Stimulated activated CD4-positive, alpha-beta T cell treated with anti-CD3 and anti-CD28 coated beads, Interleukin-15, amount 100 ng/mL, for 24 hours (primary cell): ENCODE measurements at regions not wholly inside any gene's neighbourhood (a gene's known extent, or its start where the extent isn't known, plus 50 kb on each side); places are given as distances from the start of the nearest gene placed in this dataset.
"Not testable (repeated sequence)": the region's sequence is repeated elsewhere in the genome, so short reads cannot be mapped to it uniquely, and the experiment has no call there.

Experiments
- DNase-seq: peaks from one replicate; pipeline ENCODE4 v3.0.0-alpha.2; 2020

DNA sequence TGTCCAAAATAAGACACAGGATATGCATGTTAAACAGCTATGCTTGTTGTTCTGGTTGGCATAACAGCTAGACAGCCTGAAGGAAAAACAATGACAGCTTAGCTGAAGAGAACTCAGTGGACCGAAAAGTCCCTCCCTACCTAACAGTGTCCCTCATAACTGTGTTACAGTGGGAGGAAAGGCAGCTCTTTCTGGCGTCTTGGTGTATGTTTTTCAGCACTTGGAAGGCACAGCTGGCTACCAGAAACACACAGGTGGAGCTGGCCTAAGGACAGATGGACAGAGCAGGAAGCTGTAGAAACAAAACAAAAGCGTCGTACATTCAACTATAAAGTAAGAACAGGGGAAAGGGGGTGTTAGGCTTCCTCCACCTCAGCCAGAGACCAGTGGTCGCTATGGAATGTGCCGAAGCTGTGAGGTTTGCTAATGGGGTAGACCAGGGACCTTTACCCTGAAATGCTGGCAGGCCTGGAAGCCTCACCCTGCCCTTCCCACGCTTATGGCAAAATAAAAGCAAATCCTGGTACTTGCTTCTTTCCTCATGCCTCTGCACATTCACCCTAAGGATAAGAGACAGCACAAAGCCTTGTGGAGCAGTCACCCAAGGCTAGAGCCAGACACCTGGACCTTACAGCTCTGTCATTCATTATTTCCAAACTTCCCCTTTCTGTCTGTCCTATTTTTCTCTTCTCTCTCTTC lies 103.5 kb upstream of the TRIB2 start:
- no peak for DNase-seq

DNA sequence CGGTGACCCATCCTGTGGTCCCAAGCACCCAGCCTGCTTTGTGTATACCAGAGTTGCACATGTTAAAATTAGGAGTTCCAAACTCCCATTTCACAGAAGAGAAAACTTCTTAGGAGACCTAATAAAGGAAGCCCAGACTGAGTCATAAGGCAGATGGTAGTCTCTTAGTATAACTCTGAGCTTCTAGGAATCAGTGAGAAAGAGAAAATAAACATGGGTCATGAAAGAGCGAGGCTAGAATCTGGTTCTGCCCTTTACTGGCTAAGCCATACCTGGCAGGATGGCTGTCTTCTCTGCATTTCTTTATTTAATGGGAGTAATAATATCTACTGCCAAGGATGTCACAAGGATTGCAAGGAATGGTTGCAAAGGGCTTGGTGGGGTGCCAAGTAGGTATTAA lies 101.2 kb upstream of the TRIB2 start:
- DNase-seq: no peak

DNA sequence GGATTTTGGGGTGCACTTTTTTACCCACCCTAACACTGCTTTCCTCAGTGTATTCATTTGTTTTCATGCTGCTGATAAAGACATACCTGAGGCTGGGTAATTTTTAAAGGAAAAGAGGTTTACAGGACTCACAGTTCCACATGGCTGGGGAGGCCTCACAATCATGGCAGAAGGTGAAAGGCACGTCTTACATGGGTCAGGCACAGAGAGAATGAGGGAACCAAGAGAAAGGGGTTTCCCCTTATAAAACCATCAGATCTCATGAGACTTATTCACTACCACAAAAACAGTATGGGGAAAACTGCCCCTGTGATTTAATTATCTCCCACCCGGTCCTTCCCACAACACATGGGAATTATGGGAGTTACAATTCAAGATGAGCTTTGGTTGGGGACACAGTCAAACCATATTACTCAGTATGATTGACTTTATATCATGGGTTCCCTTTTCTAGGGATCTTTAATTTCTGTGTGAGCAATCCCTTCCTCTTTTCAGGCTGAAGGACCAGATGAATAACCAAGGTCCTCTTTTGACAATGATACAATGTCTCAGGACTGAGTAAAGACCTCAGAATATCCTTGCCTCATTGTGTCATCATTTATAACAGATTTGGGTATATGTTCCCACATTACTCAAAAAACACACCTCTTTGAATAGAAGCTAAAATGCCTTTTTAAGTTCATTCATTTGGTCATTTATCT lies 100.1 kb upstream of the TRIB2 start:
- no peak for DNase-seq

DNA sequence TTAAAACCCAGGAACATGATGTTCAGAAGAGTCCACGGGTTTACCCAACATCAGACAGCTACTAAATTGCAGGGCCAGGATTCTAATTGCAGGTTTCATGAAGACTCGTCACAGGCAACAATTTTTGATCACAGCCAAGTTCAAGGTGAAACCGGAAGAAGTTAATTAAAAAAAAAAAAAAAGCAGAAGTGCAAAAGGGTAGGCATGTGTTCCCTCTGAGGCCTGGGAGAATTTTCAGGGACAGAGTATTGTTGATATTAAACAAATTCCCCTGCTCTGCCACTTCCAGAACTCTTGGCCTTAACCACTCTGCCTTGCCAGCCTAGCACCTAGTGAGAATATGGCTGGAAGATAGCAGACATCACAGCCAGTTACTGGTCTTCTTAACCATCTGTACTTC lies 99.4 kb upstream of the TRIB2 start:
- DNase-seq: no peak

DNA sequence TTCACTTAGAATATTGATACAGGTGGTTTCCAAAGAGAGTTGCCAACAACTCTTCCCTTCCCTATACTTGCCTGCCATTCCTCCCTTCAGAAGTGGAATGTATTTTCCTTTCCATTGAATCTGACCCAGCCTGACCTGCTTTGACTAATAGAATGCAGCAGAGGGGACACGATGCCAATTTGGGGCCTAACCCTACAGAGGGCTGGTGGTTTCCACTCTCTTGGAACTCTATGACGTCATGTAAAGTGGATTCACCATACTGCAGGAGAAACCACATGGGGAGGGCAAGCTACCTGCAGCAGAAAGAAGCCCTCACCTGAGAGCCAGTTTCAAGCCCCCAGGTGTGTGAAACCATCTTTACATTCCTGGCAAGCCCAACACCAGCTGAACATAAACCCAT lies 98.9 kb upstream of the TRIB2 start:
- no peak for DNase-seq

DNA sequence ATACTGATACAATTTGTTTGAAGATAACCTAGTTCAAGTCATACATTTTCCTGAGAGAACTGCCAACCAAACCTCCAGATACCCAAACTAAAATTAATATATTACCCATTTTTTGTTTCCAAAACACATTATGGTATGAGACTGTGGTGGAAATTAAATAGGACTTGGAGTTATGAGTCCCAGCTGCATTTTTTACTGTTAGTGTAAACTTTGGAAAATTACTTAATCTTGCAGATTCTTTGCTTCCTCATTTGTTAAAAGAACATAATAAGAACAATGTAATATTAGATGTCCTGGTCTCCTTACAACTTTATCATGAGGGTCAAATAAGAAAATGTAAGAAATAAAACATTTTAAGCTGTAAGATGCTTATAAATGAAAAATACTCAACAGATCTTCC lies 98.2 kb upstream of the TRIB2 start:
- no peak for DNase-seq

DNA sequence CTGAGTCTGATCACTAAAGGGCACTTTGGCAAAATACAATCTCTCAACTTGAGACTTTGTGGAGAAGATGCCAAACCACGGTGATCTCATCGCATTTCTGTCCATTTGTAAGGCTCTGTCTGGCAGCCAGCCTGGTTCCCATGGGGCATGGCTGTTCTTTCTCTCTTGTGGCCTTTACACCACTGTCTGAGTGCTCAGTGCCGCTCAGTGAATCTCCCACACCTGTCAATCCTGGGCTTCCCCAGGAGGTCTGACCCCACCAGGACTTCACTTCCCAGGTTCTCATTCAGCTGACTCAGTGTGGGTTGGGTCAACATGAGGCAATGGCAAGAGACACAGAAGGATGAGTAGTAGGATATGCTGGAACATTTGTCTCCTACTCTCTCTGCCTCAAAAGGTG lies 96.8 kb upstream of the TRIB2 start:
- DNase-seq: peak; percentile 27

DNA sequence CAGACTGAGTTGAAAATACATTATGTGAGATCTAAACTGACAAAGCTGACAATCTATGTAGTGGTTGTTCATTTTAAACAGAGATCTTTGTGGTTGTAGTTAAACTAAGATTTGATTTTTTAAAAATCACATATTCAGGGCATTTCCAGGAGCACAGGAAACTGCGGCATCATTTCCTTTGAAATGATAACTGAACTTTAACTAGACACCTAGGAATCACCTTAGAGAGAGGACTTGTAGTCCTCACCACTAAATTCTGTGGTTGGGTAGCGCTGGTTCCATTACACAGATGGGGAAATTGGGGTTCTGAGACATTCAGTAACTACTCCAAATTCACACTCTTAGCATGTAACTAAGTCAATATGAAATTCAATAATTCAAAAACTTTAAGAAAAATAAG lies 96.0 kb upstream of the TRIB2 start:
- no peak for DNase-seq

DNA sequence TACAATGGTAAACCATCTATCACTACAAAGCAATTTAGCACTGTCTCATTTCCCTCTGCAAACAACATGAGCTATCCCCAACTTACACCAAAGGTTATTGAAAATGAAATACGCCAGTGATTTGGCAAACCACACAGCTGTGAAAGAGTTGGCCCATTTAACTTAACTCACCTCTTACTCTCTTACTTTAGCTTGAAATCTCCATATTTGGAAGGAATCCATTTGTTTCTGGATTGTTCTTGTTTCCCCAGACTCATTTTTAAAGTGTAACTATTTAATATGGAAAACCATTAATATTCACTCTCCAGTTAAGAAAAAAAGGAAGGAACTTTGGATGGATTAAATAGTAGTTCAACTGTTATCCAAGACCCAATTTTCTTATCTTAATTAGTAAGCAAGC lies 93.7 kb upstream of the TRIB2 start:
- no peak for DNase-seq

DNA sequence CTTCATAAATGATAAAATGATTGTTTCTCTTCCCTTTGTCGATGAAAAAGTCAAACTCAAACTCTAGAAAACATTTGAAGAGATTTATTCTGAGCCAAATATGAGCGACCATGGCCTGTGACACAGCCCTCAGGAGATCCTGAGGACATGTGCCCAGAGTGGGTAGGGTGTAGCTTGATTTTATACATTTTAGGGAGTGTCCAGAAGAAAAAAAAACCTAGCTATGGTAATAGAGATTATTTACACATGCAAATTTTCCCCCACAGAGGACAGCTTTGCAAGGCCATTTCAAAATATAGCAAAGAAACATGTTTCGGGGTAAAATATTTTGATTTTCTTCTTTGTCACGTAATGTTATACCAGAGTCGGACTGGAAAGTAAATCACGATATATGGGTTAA lies 92.4 kb upstream of the TRIB2 start:
- DNase-seq: no peak

DNA sequence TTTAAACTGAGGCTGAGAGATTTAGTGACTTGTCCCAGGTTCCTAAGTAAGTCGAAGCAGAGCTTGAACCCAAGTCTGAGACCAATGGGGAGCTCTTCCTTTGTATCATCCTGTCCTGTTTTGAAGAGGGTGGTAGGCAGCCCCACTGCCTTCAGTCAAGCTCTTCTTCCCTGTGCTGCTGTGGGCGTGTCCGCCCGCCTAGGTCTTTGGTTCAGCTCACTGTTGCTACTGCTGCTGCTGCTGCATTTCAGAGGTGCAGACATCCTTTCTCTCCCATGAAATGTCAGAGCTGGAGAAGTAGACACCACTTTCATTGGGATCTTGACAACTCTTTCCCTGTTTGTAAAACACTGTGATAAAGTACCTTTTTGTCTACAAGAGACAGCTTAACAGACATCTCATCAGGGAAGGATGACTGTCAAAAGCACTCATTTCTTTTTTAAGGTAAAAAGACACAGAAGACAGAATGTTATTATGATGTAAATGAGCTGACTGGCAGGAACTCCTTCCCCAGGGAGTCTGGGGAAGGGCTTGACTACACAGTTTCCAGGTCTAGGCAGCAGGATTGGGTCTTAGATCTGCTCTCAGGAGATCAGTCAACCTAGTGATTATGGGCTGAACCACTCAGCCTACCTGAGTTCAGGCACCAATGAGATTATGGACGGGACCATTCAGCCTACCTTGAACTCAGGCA lies 91.7 kb upstream of the TRIB2 start:
- no peak for DNase-seq

DNA sequence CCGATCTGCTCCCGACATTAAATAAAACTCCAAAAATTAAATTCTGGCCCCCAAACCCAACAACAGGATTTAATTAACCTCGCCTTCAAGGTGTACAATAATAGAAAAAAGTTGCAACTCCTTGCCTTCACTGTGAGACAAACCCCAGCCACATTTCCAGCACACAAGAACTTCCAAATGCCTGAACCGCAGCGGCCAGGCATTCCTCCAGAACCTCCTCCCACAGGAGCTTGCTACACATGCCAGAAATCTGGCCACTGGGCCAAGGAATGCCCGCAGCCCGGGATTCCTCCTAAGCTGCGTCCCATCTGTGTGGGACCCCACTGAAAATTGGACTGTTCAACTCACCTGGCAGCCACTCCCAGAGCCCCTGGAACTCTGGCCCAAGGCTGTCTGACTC lies 88.2 kb upstream of the TRIB2 start:
- not testable (repeated sequence) for DNase-seq

DNA sequence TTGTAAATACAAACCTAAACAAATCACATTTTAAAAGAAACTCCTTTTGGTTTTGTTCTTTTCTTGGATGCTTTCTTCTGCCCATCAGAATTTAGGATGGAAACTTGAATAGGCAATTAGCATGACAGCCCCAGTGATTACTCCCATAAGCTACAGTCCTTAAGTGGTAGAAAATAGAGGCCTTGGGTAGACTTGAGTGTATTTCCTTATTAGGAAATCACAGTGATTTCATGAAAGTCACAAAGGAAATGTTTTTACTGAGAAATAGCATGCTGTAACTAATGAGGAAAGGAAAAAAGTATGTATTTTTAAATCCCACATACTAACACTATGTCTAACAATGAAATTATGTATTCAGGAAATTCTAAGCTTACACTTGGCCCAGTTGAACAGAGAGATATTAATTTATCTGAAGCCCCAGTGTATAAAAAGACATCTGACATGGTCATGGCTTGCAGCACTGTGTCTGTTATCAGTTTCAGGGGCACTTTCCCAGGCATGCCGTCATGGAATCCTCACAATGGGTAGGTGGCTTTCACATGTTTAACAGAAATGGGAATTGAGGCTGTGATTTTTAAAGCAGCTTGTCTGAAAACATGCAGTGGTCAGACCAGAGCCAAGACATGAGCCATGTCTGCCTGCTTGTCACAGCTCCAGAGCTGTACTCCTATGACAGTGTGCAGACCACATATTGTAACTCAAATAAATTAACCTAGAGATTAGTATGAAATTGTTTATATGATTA lies 79.7 kb upstream of the TRIB2 start:
- DNase-seq: peak; percentile 5

DNA sequence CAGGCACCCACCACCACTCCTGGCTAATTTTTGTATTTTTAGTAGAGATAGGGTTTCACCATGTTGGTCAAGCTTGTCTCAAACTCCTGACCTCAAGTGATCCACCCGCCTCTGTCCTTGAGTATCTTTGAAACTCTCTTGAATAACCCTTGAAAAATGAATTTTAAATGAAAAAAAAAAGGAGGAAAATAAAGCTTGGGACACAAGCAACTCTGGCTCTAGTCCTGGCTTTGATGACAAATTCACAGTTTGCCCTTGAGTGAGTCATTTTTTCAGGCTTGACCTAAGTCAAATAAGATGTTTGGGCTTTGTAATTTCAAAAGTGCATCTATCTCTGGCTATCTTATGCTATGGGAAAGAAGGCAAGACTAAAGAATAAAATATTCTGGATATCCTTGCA lies 79.0 kb upstream of the TRIB2 start:
- no peak for DNase-seq

DNA sequence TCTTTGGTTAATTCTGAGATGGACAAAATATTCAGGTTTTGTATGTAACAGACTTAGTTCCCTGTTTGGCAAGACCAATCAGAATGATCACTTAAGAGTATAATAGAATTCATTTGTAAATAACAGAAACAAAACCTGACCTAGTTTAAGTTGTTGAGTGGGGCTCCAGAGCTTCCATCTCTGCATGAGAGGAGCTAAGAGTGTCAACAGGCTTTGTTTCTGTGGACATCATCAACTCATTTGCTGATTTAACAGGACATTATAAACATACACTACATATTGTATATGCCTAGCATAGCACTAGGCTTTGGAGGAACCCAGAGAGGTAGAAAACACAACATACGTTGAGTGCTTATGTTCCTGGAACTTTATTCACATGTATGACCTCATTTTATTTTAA lies 75.3 kb upstream of the TRIB2 start:
- no peak for DNase-seq

DNA sequence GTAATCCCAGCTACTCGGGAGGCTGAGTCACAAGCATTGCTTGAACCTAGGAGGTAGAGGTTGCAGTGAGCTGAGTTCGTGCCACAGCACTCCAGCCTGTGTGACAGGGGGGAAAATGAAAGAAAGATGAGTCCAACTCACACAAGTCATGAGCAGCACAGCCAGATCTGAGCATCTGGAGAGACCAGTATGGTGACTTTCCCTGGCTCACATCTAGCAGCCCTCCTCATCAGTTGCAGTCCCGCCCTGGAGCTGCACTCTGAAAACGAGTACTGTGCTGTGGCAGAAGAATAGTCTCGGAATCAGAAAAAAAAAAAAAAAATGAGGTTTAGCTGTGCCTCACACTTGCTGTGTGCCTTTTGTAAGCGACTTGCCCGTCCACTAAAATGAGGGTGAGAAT lies 74.4 kb upstream of the TRIB2 start:
- DNase-seq: no peak

DNA sequence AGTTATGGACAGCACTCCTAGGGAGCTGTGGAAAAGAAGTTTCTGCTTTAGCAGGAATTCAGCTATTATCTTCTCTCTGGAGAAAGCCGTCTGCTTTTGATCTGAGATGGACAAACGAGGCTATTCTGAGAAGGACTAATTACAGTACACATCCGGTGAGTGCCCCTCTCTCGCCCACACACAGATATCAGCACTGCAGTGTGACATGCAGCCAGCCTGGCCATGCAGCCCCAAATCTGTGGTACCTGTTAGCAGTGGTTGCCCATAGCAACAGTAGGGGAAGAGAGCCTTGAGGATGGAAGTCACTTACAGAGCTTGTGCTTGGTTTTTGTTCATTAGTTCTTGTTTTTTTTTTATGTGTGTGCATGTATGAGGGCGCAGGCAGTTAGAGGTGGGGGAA lies 73.9 kb upstream of the TRIB2 start:
- DNase-seq: no peak

DNA sequence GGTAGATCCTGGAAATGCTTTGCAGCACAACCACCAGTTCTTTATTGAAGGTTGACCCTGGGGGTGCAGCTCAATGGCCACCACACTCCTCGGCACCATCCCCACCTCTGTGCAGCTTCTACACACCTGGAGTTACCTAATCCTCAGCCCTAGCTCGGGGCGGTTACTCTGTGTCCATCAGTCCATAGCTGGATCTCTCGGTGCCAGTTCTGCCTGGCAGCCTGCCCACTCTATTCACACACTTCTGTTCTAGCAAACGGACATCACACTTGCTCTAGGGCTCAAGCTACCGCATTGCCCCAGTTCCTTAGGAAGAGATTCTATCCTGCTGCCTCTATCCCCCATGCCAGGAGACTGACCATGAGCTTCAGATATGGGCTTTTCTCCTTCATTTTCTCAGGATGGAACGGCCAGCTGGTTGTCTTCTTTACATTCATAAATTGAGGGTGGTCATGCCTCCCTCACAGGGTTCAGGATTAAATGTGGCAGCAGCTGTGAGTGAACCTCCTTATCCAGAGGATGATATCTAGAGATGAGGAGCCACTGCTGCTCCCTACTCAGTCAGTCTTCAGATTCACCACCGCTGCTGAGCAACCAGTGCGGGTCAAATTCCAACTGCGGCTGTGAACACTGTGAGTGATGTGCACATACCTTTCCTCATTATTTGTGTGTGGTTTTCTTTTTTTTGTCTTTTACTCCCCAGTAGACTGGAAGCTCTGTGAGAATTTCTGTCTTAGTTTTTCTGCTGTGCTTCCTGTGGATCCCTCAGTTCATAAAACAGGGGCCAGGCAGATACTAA lies 66.9 kb upstream of the TRIB2 start:
- no peak for DNase-seq

DNA sequence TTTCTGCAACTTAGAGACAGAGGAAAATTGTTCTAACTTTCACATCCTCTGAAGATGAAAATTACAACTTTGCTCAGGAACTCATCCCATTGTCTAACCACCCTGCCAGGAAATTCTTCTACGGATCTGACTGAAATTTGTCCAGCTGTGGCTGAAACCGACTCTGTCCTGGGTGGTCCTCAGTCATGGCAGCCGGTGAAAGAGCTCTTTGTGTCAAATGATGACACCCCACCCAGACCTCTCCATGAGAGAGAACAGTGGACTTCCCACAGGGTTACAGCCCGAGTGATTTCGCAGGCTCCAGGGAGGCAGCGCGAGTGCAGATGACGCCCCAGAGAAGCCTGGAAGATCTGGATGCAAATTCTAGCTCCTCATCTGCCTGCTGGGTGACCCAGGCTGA lies 65.1 kb upstream of the TRIB2 start:
- no peak for DNase-seq

DNA sequence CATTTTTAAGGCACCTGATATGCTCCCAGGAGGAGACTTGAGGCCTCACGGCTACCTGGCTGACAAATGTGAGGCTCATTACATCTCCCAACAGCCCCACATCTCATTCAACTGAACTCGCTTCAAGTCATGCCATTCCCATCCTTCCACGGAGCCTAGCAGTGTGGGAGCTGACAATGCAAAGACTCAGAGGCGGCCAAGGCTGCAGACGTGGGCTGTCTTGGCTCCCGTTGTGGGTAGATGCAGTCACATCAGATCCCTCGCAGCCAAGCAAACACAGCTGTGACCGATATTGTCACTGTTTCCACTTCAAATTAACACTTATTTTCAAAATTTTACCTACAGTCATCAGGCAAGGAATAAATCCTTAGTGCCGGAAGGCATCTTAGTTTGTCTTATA lies 64.0 kb upstream of the TRIB2 start:
- DNase-seq: no peak

DNA sequence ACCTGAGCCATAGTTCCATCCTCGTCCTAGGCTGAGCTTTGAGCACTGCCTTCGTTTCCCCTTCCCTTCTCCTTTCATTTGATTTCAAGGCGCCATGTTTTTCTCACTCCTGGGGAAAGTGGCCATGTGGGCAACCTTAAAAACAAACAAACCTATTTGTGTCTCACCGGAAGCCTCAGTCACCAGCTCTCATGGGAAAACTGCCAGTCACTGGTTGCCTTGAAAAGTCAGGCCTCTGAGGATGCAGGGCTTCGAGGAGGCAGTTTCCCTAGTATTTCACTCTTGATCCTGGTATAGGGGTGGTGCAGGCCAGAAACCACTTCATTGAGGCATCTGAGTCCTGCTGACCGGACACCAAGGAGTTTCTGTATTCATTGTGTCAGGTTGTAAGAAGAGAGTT lies 59.2 kb upstream of the TRIB2 start:
- no peak for DNase-seq

DNA sequence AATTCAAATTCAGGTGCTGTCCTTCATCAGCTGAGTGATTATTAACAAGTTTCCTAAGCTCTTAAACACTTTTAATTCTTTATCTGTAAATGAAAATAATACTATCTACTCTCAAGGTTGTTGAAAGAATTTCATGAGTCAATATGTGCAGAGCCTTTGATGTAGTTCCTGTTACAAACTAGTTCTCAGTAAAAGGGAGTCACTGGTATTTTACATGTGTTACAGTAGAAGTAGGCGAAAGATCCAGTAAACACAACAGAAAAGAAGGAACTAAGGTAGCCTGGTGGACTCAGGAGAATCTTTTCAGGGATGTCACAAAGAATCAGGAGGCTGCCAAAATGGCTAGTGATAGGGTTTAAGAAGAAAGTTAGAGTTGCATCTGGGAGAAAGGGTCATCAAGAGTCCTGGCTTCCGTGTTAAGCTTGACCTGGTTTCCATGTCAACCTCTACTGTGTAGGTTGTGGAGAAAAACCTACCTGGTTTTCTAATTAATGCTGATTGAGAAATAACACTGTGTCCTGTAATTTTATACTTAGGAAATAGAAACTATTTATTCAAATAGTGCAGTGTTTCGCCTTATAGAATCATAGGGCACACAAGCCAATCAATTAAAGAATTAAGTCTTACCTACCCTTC lies 58.3 kb upstream of the TRIB2 start:
- DNase-seq: no peak
